Suppressor macrophage treated with lipopolysaccharide for 4 hours (primary cell): ENCODE measurements at regions not wholly inside any gene's neighbourhood (a gene's known extent, or its start where the extent isn't known, plus 50 kb on each side); places are given as distances from the start of the nearest gene placed in this dataset.

Experiments
- DNase-seq: peaks from one replicate; pipeline ENCODE4 v3.0.0-alpha.2; 2020

DNA sequence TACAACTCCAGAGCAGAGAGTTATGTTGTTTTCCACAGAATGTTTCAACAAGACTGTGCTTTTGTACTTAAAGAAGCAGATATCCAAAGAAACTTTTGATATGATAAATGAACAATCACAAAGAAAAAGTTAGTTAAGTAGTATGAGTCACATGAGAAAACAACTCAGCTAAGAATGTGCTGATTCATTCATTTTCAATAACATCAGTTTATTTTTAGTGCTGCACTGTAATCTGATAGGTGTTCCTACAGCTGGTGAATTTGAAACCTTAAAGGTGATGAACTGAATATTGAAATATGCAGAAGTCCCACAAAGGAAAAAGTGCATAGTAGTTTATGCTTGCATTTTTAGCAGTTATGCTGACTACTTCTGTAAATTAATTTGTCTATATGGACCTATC lies 180.3 kb upstream of the TENM3 start:
- DNase-seq: no peak

DNA sequence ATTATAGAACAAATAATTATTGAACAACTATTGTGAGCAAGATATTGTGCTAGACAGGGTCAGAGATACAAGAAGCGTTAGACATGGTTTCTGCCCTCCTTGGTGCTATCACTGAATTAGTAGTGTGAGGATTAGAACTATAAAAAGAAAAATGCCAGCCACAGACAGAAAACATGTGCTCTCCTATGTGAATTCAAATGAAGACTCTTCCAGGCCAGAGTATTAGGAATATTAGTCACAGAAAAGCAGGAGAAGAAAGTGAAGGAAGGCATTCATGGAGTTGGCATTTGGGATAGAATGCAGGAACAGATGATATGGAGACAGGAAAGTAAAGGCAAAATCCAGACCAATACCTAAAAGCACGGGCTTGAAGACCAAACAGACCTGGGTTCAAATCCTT lies 179.6 kb upstream of the TENM3 start:
- DNase-seq: no peak

DNA sequence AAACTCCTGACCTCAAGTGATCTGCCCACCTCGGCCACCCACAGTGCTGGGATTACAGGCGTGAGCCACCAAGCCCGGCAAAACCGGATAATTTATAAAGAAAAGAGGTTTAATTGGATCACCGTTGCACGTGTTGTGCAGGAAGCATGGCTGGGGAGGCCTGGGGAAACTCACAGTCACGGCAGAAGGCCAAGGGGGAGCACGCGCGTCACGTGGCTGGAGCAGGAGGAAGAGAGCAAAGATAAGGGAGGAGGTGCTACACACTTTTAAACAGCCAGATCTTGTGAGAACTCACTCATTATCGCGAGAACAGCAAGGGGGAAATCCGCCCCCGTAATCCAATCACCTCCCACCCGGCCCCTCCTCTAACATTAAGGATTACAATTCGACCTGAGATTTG lies 177.9 kb upstream of the TENM3 start:
- no peak for DNase-seq

DNA sequence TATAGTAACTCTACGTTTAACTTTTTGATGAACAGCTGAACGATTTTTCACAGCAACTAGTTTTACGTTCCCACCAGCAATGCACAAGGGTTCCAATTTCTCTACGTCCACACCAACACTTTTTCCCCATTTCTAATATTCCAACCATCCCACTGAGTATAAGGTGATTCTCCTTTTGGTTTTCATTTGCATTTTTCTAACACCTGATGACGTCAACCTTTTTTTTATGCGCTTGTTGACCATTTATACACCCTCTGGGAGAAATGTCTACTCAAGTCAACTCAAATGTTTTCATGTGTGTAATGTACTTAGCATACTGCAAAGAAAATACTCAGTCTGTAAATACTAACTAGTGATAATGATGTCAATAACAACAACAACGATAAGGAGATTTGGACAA lies 177.2 kb upstream of the TENM3 start:
- no peak for DNase-seq

DNA sequence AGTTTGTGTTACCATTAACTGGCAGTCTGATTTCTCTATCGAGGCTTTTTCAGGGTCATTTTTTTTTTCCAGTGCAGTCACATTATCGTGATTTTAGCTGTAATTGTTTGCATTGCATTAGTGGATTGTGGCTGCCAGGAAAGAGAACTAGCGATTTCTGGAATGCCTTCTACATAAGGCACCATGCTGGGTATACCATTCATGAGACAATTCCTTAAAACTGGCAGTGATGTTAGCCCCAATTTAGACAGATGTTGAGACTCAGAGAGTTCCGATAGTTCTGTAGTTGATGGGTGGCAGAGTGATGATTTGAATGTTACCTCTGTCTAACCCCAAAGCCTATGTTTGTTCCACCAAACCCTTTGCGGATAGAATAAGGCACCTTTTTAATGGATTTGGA lies 175.4 kb upstream of the TENM3 start:
- DNase-seq: no peak

DNA sequence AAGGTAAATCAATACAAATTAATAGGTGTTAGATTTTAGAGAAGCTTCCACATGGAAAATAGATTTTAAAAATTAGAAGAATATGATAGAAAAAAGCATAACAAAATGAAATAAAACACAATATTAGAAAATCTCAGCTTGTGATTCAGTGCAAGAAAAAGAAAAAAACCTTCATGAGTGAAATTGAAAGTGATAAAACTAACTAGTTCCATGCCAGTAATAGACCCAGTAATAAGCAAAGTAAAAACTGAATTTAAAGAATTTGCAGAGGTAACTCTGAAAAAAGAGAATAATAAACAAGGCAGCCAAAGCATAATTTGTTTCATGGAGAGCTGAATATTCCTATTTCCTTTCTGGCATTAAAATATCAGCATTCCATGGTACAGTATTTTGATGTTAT lies 174.3 kb upstream of the TENM3 start:
- no peak for DNase-seq

DNA sequence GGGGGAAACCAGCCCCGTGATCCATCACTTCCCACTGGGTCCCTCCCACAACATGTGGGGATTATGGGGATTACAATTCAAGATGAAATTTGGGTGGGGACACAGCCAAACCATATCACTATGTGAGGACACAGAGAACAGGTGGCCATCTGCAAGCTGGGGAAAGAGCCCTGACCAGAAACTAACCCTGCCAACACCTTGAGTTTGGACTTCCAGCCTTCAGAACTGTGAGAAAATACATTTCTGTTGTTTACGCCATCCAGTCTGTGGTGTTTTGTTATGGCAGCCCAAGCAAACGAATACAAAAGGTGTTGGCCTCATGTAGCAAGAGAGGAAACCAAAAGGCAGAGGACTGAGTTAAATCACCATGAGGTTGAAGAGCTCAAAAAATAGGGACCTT lies 169.9 kb upstream of the TENM3 start:
- DNase-seq: no peak

DNA sequence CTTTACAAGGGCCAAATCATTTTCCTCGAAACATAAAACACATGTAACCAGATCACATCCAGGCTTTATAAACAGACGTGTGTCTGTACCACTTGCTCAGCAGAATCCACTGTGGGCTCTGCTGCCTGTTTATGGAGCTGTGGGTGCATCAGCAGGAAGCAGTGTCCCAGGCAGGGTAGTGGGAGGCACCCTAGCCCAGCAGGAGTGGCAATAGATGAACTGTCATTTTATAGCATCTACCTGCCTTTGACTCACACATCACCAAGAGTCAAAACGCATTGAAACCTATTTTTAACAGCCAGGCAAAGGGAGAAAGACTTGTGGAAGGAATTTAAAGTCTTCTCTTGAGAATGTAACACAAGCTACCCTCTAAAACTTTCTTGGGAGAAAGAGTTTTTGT lies 169.1 kb upstream of the TENM3 start:
- DNase-seq: no peak

DNA sequence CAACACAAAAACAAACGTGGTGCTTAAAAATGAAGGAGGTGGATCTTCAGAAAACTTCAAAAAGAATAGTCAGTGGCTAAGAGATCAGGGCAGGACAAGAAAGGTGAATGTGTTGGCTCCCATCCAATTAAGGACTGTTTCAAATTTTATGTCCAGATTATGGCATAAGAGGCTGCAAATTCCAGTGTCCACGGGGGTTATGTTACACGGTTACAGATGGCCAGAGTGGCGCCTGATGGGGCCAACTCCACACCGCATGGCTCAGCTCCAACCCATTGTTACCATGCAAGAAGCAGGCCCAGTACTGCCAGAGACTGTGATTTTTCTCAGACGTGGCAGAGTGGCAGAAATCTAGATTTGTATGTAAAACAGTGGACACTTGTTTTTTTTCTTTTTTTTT lies 168.4 kb upstream of the TENM3 start:
- DNase-seq: no peak

DNA sequence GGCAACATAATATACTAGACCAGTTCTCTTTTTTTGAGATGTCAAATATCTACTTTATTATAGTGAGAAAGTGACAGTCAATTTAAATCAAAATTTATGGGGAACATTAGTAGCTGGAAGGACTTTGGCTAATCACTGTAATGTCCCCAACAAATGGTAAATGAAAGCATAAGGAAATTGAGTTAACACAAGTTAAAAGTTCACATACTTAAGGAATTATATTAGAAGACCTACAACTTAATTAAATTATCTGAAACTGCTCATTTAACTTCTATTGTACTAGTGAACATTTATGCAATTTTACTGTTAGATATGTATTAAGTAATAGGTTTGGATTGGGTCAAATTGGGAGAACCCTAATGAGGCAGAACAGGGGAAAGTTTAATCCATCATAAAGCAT lies 160.3 kb upstream of the TENM3 start:
- DNase-seq: no peak

DNA sequence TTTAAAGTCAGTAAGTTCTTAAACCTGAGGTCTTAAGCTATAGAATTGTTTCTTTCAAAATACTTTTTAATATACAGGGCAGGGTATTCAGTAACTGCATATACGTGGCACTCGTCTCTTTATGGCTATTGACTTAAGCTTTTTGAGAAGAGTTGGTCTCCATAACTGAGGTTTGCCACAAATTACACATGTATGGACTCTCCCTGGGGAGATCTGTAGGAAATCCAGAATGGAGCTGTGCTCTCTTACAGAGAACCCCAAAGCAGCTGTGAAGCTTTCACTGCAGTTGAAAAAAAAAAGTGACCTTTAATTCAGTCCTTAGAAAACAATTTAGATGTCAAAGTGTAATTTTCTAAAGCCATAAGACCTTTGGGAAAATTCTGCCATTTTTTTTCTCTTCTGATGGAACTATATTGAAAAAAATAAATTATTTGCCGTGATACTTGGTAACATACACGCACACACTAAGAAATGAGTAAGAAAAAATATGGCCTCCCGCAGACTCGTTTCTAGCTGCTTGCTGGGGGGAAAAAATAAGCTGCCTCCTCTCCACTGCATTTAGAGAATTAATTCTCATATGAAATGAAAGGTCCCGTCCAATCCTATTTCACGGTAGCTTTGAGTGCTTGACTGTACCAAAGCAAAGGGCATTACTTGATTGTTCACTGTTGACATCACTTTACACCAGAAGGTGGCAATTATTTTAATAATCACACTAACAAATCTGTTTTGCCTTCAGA lies 159.4 kb upstream of the TENM3 start:
- no peak for DNase-seq

DNA sequence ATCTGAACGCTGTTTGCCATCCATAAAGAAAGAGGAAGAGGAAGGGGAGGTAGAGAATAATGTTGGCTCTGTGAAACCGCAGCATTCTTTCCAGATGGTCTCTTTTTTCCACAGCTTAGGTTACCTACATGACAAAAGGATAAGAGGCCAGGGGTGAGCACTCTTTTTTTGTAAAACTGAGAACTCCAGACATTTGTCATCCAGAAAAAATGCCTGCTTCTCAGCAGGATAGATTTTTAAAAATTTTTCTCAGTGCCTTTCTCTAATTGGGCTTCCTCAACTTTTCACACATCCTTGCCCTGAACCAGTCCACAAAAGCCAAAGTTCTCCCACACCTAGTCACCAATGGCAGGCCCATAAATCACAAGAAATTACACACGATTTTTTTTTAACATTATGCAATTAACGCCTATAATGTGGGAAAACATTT lies 158.1 kb upstream of the TENM3 start:
- no peak for DNase-seq

DNA sequence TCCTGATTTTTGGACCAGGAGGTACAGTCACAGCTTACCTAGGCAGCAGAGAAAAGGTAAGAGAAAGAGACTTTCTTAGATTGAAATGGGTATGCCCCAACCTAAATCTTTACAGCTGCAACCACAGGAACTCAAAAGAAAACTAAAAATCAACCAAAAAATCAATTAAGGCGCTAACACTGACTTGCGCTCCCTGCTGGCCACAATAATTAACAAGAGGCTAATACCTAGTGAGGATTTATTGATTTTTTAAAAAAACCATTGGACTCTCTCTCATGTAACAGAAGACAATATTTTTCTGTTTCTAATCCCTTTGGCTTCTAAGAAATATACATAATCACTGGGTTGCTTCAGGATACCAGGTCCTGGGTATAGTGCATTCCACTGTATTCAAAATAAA lies 153.9 kb upstream of the TENM3 start:
- no peak for DNase-seq

DNA sequence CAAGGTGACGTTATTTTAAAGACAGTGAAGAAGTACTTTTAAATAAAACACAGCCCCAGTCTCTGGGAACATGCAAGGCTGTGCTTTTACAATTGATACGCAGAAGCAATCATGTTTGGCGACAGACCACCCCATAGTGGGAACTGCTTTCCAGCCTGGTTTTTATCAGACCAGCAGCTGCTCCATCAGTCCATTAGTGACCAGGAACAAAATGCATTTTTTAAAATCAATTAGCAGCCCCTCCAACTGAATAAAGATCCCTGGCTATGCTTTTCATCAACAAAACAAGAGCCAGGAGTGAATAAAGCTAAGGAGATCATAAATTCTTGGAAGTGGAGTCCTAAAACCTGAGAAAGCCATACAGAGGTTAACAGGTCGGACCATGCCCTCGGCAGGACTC lies 153.0 kb upstream of the TENM3 start:
- DNase-seq: no peak

DNA sequence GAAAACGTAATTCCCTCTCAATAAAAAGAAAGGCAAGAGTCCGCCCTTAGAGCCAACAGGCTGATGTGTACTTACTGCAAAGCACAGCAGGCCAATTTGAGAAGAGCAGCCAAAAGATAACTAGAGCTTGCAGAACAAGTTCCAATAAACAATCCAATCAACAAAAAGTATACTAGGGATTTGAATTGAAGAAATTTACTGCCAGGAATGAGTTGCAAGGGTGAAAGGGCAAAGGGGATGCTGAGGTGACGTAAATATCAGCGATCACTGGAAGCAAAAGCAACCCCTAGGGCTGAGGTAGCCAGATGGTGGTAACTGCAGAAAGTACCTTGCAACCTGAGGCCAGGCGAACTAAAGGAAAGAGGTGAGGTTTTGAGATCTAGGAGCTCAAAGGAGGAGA lies 152.1 kb upstream of the TENM3 start:
- no peak for DNase-seq

DNA sequence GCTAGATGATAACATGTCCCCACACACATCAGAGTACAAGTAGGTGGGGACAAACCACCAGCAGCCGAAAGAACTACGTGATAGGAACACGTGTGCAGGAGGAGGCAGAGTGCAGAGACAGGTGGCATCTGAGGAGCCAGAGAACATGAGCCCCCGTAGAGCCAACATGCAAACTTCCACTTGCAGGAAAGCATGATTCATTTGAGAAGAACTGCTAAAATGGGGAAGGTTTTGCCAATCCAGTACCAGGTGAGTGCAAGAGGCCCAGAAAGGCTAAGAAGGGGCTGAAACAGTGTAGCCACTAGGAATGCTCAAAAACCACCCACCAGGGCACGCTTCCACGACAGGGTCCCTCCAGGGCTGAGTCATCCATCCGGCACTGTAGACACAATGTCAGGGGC lies 149.8 kb upstream of the TENM3 start:
- DNase-seq: no peak

DNA sequence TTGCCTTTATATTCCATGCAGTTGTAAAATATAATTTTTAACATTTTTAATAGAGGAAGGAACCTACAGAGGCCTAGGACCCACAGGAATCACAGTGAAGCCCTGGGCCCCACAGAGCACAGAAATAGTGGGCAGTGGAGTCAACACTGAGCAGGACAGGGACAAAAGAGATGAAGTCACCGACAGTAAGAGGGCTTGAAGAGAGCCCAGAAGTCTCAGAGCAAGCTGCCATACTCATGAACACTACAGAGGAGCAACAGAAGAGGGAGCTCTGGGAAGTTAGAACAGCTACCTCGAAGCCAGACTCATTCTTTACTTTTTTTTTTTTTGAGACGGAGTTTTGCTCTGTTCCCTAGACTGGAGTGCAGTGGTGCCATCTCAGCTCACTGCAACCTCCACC lies 149.3 kb upstream of the TENM3 start:
- no peak for DNase-seq

DNA sequence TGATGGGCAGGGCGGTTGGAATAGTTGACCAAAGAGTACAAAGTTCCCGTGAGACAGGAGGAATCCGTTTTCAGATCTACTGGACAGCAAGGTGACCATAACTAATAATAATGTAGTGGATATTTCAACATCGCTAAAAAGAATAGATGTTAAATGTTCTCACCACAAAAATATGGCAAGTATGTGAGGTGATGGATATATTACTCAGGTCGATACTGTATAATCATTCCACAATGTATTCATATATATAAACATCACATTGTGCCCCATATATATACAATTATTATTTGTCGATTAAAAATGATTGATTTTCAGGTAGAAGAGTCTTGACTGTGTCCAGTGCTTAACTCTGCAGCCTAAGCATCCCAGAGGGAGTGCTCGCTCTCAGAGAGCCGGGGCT lies 141.6 kb upstream of the TENM3 start:
- DNase-seq: no peak

DNA sequence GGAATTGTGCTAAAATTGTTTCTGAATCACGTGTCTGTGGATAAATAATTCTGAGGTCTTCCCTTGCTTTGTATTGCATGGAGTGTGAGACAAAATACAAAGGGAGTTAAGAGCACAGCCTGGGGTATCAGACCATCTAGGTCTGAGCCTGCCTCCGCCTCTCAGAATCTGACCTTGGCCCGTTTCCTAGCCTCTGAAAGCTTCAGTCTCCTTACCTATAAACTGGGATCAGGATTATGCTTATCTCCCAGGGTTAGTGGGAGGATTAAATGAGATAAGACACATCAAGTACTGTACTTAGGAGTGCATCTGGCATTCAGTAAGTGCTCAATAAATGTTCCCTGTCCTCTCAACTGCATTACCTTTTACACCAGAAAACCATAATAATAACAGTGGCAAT lies 140.6 kb upstream of the TENM3 start:
- DNase-seq: no peak

DNA sequence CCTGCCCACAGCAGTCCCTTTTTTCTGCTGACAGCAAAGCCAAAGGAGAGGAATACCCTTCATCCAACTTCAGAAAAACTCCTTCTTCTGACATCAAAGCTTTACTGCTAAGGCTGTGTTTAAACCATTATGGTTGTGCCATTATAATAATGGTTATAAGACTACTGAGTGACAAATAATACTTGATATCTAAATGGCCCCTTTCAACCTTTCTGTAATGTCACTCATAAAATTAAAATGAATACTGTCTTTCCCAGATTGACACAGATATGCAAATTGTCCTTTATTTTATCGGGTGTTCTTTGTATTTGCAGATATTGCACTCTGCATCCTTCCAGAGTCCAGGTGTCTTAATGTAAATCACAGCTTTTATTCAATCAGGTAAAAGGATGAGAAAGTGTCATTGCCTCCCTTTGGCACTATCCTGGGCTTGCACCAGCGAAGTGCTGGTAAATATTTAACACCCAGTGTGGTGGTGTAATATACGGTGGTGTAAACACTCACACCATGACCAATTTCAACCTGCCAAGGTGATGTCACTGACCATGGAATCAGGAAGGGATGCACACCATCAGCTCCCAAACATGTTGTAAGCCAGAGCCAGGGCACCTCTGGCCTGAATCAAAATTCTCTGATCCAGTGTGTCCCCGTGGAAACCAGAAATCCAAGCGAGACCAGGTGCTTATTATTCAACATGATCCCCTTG lies 139.4 kb upstream of the TENM3 start:
- no peak for DNase-seq

DNA sequence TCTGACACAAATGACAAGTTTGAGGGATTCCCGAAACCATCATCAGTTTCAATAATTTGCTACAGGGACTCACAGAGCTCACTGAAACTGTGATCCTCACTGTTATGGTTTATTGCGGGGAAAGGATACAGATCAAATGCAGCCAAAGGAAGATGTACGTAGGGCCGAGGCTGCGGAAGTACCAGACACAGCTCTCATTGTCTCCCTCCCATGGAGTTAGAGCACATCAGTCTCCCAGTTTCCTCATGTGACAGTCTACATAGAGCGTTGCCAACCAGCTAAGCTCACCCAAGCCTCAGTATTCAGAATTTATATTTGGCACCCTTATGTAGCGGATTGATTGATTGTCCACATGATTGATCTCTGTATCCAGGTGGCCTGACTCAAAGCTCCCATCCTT lies 137.8 kb upstream of the TENM3 start:
- no peak for DNase-seq

DNA sequence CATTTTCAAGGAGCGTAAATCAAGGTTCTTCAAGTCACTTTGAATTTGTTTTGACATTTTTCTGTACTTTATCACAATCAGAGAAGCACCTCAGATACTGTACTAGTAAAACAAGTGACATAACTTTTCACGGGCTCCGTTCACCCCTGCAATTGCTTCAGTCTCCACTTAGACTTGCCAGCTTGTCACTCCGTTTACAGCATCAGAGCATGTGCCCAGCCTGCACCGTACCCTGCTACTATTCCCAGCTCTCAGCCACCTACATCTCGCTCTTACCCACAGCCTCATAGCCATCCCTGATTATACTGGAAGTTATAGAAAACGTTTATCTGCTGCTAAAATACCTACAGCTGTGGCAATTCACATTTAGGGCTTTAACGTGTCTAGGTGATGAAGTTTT lies 135.3 kb upstream of the TENM3 start:
- DNase-seq: no peak

DNA sequence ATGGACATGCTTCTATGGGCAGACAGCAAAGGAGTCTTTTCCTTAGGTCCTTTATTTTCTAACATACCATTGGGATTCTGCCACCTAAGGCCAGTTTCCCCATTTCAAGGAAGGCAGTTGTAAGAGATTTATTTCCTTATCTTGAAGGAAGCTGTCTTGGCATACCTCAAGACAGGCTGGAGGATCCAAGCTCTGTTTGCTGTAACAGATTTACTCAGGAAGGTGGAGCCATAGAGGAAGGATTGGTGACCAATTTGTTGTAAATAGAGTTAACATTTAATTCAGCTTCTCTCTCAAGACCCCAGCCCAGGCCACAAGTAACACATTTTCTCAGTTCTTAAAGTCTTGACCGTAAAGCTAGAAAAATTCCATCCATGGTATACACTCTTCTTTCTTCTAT lies 131.6 kb upstream of the TENM3 start:
- no peak for DNase-seq

DNA sequence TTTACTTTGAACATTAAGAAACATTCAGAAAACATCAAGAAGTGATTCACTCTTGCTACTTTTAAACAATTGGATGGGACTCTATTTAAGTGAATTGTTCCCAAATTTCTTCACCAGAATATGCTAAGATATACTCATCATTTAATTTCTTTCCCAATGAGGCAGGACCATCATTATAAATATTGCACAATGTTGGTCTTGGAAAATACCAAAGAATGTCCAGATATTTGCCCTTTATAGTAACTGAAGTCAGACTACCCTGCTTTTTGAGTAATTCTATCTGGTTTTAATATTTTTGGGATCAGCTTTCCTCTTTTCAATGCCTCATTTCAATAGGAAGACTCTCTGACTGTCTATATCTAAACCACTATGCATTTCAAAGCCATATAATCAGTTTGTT lies 129.4 kb upstream of the TENM3 start:
- DNase-seq: no peak

DNA sequence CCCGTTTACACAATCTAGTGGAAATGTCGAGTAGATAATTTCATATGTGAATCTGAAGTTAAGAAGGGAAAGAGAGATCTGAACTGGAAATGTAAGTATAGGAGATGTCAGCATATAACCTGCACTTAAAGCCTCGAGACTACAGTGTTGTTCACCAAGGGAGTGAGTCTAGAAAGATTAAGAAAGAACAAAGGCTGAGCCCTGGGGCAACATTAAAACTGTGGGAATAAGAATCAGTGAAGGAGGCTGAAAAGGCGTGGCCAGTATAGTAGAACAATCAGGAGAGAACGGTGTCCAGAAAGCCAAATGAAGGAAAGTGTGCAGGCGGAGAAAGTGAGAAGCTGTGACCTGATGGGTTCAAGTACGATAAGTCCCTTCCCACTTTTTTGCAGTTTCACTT lies 118.8 kb upstream of the TENM3 start:
- DNase-seq: no peak
